K562 (cell line): ENCODE measurements at regions not wholly inside any gene's neighbourhood (a gene's known extent, or its start where the extent isn't known, plus 50 kb on each side); places are given as distances from the start of the nearest gene placed in this dataset.
A peak's percentile ranks its signal among the peaks of the same experiment; 100 is the strongest.

Experiments
- ATAC-seq: fragments of 200-7000 bp; cut with Tn5 transposase; 3 replicates; pipeline ENCODE4 v1.9.1; 2020; ENCODE audit warnings: moderate library complexity
- BruUV-seq: library from RNA; stranded (reverse); fragments of 400-500 nt; replicated peaks from 2 replicates; lab custom pipeline; 2021; lab: Mats Ljungman, UMichigan
- CTCF ChIA-PET: fragments of 300-600 bp; formaldehyde crosslinking; extraction: SDS; loops from one replicate; lab custom pipeline; 2021; ENCODE audit warnings: low intra/inter-chr PET ratio; lab: Yijun Ruan, JAX
- POLR2A ChIA-PET: fragments of 300-600, 350-650 bp; sonication (Branson Sonifier 250); formaldehyde crosslinking; extraction: SDS; loops from one replicate; lab custom pipeline; 2021; ENCODE audit warnings: antibody characterized with exemption, inconsistent platforms; lab: Yijun Ruan, JAX
- DNase-seq, 4 experiments: peaks; one replicate each; pipeline versions ENCODE4 v3.0.0 to v3.0.0-alpha.2; 2011 to 2018; ENCODE audit warnings: low spot score in 3 of 4, mixed read lengths in 3 of 4; ENCODE audit errors: extremely low read depth in 1 of 4
- FAIRE-seq: peaks from 2 replicates; lab custom pipeline; 2011; peaks lifted over from hg19 to GRCh38; lab: Jason Lieb, UNC
- H2AFZ ChIP-seq: 2 replicates; pipeline ENCODE4 v1.6.0; 2011; ENCODE audit warnings: low read depth, low read length, control low read depth, inconsistent platforms
- H3K27ac ChIP-seq: fragments of 200-600 bp; 3 replicates; pipeline ENCODE4 v1.8.0; 2011; ENCODE audit warnings: low read depth, mild to moderate bottlenecking, control low read depth, inconsistent platforms, low read length, moderate library complexity, mixed read lengths; ENCODE audit errors: extremely low read depth
- H3K27me3 ChIP-seq, 2 experiments: fragments of 300-600 bp in 1 of 2; 2 replicates in 1 of 2; 3 replicates in 1 of 2; pipeline versions ENCODE4 v1.6.0 to v1.8.0; 2011; ENCODE audit warnings: inconsistent platforms in 2 of 2, low read length in 2 of 2, mild to moderate bottlenecking in 1 of 2, mixed read lengths in 1 of 2, moderate library complexity in 1 of 2; ENCODE audit not compliant: control insufficient read depth in 2 of 2, insufficient read depth in 2 of 2
- H3K36me3 ChIP-seq: fragments of 300-600 bp; 3 replicates; pipeline ENCODE4 v1.8.0; 2011; ENCODE audit warnings: mild to moderate bottlenecking, low read length, inconsistent platforms; ENCODE audit not compliant: control insufficient read depth, insufficient read depth
- H3K4me1 ChIP-seq, 2 experiments: fragments of 200-600 bp in 1 of 2; replicated peaks in 1 of 2; 2 replicates in 1 of 2; 3 replicates in 1 of 2; pipeline versions ENCODE4 v1.5.1 to v1.8.0; 2011; ENCODE audit warnings: inconsistent platforms in 2 of 2, low read length in 2 of 2, mild to moderate bottlenecking in 1 of 2, mixed read lengths in 1 of 2, moderate library complexity in 1 of 2; ENCODE audit not compliant: control insufficient read depth in 2 of 2, insufficient read depth in 2 of 2
- H3K4me2 ChIP-seq: 2 replicates; pipeline ENCODE4 v1.6.1; 2011; ENCODE audit warnings: low read length, control low read depth, inconsistent platforms, mixed read lengths; ENCODE audit not compliant: insufficient read depth
- H3K4me3 ChIP-seq: fragments of 200-600 bp; sonication (generic), shearing (Covaris generic); 2 replicates; pipeline ENCODE4 v1.5.1; 2016; ENCODE audit warnings: control low read depth, inconsistent platforms
- H3K79me2 ChIP-seq: fragments of 200-600 bp; 3 replicates; pipeline ENCODE4 v1.8.0; 2011; ENCODE audit warnings: low read length, inconsistent platforms; ENCODE audit not compliant: control insufficient read depth, insufficient read depth
- H3K9ac ChIP-seq, 2 experiments: 2 replicates each; pipeline versions ENCODE4 v1.6.0 to v1.6.1; 2011; ENCODE audit warnings: low read depth in 2 of 2, low read length in 2 of 2, control low read depth in 1 of 2, inconsistent platforms in 1 of 2, mild to moderate bottlenecking in 1 of 2, mixed read lengths in 1 of 2; ENCODE audit not compliant: insufficient read depth in 1 of 2
- H3K9me1 ChIP-seq: one replicate; pipeline ENCODE4 v1.6.0; 2011; ENCODE audit warnings: inconsistent platforms, mild to moderate bottlenecking, low read length, moderate library complexity; ENCODE audit not compliant: control insufficient read depth, insufficient read depth
- H3K9me3 ChIP-seq: replicated peaks from 2 replicates; pipeline ENCODE4 v1.5.1; 2011; ENCODE audit warnings: low read depth, low read length, inconsistent platforms; ENCODE audit not compliant: control insufficient read depth, insufficient read depth
- H4K20me1 ChIP-seq: replicated peaks from 2 replicates; pipeline ENCODE4 v1.6.1; 2011; ENCODE audit warnings: low read length, inconsistent platforms, mixed read lengths; ENCODE audit not compliant: control insufficient read depth, insufficient read depth
- KLF16 ChIP-seq: IDR thresholded peaks from 2 replicates; pipeline ENCODE4 v1.6.1; 2016; ENCODE audit warnings: antibody characterized with exemption
- PHF8 ChIP-seq: fragments of 200-600 bp; sonication (generic); IDR thresholded peaks from 2 replicates; pipeline ENCODE4 v1.6.1; 2012; ENCODE audit warnings: mixed run types, mild to moderate bottlenecking, inconsistent platforms, low read length, moderate library complexity, borderline replicate concordance
- RHOXF2B ChIP-seq: fragments of 250-450 bp; sonication (Bioruptor Pico); conservative IDR thresholded peaks from 2 replicates; pipeline ENCODE4 v1.5.1; 2021
- SMAD4 ChIP-seq: fragments of 250-450 bp; sonication (Bioruptor Pico); conservative IDR thresholded peaks from 2 replicates; pipeline ENCODE4 v1.8.0; 2021; ENCODE audit warnings: inconsistent platforms, mild to moderate bottlenecking, moderate library complexity
- WGBS: fragments of 100-300 bp; shearing (Covaris generic); methylation state at CpG from one replicate; pipeline ENCODE4 v1.1.6; 2016; ENCODE audit warnings: low coverage, mixed read lengths; ENCODE audit not compliant: insufficient coverage; ENCODE audit errors: missing lambda C conversion rate; 5-methylcytosine and 5-hydroxymethylcytosine counted together
- in situ Hi-C: fragments of 300-500 bp; cut with MboI; formaldehyde crosslinking; loops from 4 replicates; pipeline ENCODE4 v1.15.0; 2018; ENCODE audit warnings: inconsistent platforms, mixed read lengths
- intact Hi-C: fragments of 100-400 bp; cut with micrococcal nuclease; formaldehyde crosslinking; loops from 2 replicates; pipeline ENCODE4 v1.14.2; 2022
- TF ChIP-seq, protein P1 (sequence below): fragments of 250-450 bp; sonication (Bioruptor Pico); IDR thresholded peaks from 2 replicates; pipeline ENCODE4 v1.5.0; 2020; ENCODE audit warnings: mild to moderate bottlenecking, borderline replicate concordance

DNA sequence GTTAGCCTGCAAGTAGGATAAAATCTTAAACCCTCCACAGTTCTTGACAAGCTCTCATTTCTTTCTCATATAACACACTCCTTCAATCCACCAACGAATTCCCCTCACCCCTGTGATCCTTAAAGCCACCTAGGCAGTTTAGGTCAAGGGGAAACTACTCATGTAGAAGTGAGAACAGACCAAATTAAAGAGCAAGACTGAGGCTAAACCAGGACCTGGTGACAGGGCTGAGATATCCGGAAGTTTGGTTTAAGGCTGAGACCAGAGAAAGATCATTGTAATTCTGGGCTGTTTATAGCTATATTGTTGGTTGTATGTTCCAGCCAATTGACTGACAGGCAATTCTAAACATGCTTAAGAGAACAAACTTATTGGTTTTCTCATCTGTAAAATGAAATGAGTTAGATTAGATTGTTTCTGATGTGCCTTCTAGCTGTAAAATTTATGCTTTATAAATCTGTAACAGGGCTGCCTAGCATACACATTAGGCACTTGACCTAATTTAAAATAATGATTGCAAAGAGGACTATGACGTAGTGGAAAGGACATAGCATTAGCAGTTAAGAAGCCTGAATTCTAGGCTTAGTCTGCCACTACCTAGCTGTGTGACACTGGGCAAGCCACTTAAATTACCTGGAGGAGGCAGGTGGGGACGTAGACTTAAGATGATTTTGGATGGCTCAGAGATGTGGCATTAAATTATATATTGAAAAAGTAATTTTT is 53.9 kb upstream of the PTGR2 start:
- in situ Hi-C loops: no loop called here
- intact Hi-C loops: no loop called here
- Histone ChIP-seq H3K9me3 (no peaks in the 10 kb centered on the region), H3K4me2 (no peak overlapping the region), H3K27ac (no peak overlapping the region), H3K9ac (no peak overlapping the region), H3K36me3 (no peaks in the 10 kb centered on the region), H3K79me2 (no peaks in the 10 kb centered on the region), H4K20me1 (no peaks in the 10 kb centered on the region), H3K4me3 (no peak overlapping the region), H3K9me1 (no peaks in the 10 kb centered on the region), H2AFZ (peak overlapping the region; percentile 29), H3K4me1 (peaks cover 0 to 3% of the 10 kb centered on the region in 2 experiments; a peak in 3 of 5 replicates), H3K27me3 (no peaks in the 10 kb centered on the region)
- FAIRE-seq (peak; percentile 42), ATAC-seq (peak; percentile 34; the same call in 2 of the 3 replicates), DNase-seq (no peak)
- POLR2A ChIA-PET: interaction anchor here (0.6 to 2.4 kb wide), 4 partner anchors 10 to 43 kb away, joined by 3 to 13 read pairs (median 7); no protein-coding TSS in a partner anchor
- BruUV-seq: no TSS peak
- TF ChIP-seq KLF16: no peak
- TF ChIP-seq, protein P1, sequence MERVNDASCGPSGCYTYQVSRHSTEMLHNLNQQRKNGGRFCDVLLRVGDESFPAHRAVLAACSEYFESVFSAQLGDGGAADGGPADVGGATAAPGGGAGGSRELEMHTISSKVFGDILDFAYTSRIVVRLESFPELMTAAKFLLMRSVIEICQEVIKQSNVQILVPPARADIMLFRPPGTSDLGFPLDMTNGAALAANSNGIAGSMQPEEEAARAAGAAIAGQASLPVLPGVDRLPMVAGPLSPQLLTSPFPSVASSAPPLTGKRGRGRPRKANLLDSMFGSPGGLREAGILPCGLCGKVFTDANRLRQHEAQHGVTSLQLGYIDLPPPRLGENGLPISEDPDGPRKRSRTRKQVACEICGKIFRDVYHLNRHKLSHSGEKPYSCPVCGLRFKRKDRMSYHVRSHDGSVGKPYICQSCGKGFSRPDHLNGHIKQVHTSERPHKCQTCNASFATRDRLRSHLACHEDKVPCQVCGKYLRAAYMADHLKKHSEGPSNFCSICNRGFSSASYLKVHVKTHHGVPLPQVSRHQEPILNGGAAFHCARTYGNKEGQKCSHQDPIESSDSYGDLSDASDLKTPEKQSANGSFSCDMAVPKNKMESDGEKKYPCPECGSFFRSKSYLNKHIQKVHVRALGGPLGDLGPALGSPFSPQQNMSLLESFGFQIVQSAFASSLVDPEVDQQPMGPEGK (CRISPR knock-in tag): no peak
- TF ChIP-seq PHF8: no peak
- TF ChIP-seq RHOXF2B (CRISPR knock-in tag): no peak
- no peak for TF ChIP-seq SMAD4
- CTCF ChIA-PET: no interaction called here
- 51% methylated on average over 4 of the region's 4 CpGs for WGBS
